SK-N-SH (cell line): ENCODE measurements at regions not wholly inside any gene's neighbourhood (a gene's known extent, or its start where the extent isn't known, plus 50 kb on each side); places are given as distances from the start of the nearest gene placed in this dataset.

Experiments
- CTCF ChIA-PET: fragments of 300-600, 350-600 bp; formaldehyde crosslinking; extraction: SDS; loops from one replicate; lab custom pipeline; 2021; lab: Yijun Ruan, JAX
- POLR2A ChIA-PET: fragments of 350-600 bp; sonication (Branson Sonifier 250); formaldehyde crosslinking; extraction: SDS; loops from one replicate; lab custom pipeline; 2020; ENCODE audit warnings: antibody characterized with exemption, inconsistent platforms; lab: Yijun Ruan, JAX
- DNase-seq: peaks from one replicate; pipeline ENCODE4 v3.0.0; 2012
- H2AFZ ChIP-seq: fragments of 200-600 bp; sonication (generic); 2 replicates; pipeline ENCODE4 v1.8.1; 2016; ENCODE audit warnings: antibody characterized with exemption, mild to moderate bottlenecking, low read depth
- H3F3A ChIP-seq: fragments of 200-600 bp; sonication (generic); replicated peaks from 2 replicates; pipeline ENCODE3; 2016; ENCODE audit warnings: antibody characterized with exemption, mild to moderate bottlenecking; ENCODE audit not compliant: insufficient read depth
- H3K27ac ChIP-seq, 2 experiments: fragments of 200-500 bp in 1 of 2; fragments of 200-600 bp in 1 of 2; sonication (Bioruptor generic) in 1 of 2; sonication (generic), shearing (Covaris generic) in 1 of 2; 2 replicates each; pipeline versions ENCODE4 v1.5.1 to v1.6.1; 2014 to 2016; ENCODE audit warnings: low read depth in 2 of 2, inconsistent platforms in 1 of 2, low read length in 1 of 2, mild to moderate bottlenecking in 1 of 2, mixed read lengths in 1 of 2
- H3K27me3 ChIP-seq: fragments of 200-600 bp; sonication (generic), shearing (Covaris generic); 2 replicates; pipeline ENCODE4 v1.6.1; 2016; ENCODE audit warnings: mixed run types; ENCODE audit not compliant: insufficient read depth
- H3K36me3 ChIP-seq, 2 experiments: fragments of 200-500 bp in 1 of 2; fragments of 200-600 bp in 1 of 2; sonication (Bioruptor generic) in 1 of 2; sonication (generic) in 1 of 2; replicated peaks in 1 of 2; 2 replicates each; pipeline versions ENCODE3 to v1.5.1; 2014 to 2016; ENCODE audit warnings: low read length in 1 of 2, mild to moderate bottlenecking in 1 of 2; ENCODE audit not compliant: insufficient read depth in 2 of 2, control insufficient read depth in 1 of 2
- H3K4me1 ChIP-seq, 2 experiments: fragments of 200-500 bp in 1 of 2; fragments of 200-600 bp in 1 of 2; sonication (Bioruptor generic) in 1 of 2; sonication (generic), shearing (Covaris generic) in 1 of 2; 2 replicates each; pipeline versions ENCODE4 v1.5.1 to v1.6.1; 2014 to 2016; ENCODE audit warnings: low read depth in 1 of 2, low read length in 1 of 2, mixed run types in 1 of 2; ENCODE audit not compliant: insufficient read depth in 2 of 2, control insufficient read depth in 1 of 2
- H3K4me2 ChIP-seq: fragments of 200-600 bp; sonication (generic), shearing (Covaris generic); 2 replicates; pipeline ENCODE4 v1.6.1; 2017; ENCODE audit warnings: mixed run types
- H3K4me3 ChIP-seq, 2 experiments: fragments of 200-500 bp in 1 of 2; fragments of 200-600 bp in 1 of 2; sonication (Bioruptor generic) in 1 of 2; sonication (generic), shearing (Covaris generic) in 1 of 2; 2 replicates each; pipeline versions ENCODE4 v1.5.1 to v1.8.1; 2014 to 2016; ENCODE audit warnings: low read depth in 2 of 2, inconsistent platforms in 1 of 2, low read length in 1 of 2, mild to moderate bottlenecking in 1 of 2, mixed read lengths in 1 of 2, moderate library complexity in 1 of 2
- H3K79me2 ChIP-seq: fragments of 200-600 bp; sonication (generic); 2 replicates; pipeline ENCODE4 v1.8.1; 2017; ENCODE audit warnings: mild to moderate bottlenecking; ENCODE audit not compliant: insufficient read depth
- H3K9ac ChIP-seq: fragments of 200-600 bp; sonication (generic); 2 replicates; pipeline ENCODE4 v1.6.1; 2017; ENCODE audit warnings: mixed run types
- H3K9me2 ChIP-seq: fragments of 200-600 bp; sonication (generic); 2 replicates; pipeline ENCODE4 v1.6.1; 2017; ENCODE audit warnings: mixed run types
- H3K9me3 ChIP-seq: fragments of 200-600 bp; sonication (generic); 2 replicates; pipeline ENCODE4 v1.6.1; 2017; ENCODE audit warnings: mixed run types, mild to moderate bottlenecking, moderate library complexity
- H4K20me1 ChIP-seq: fragments of 200-600 bp; sonication (generic); 2 replicates; pipeline ENCODE4 v1.6.1; 2017; ENCODE audit warnings: mild to moderate bottlenecking, mixed run types; ENCODE audit not compliant: insufficient read depth
- CHD2 ChIP-seq: fragments of 150-350 bp; IDR thresholded peaks from 2 replicates; pipeline ENCODE4 v1.6.1; 2018; ENCODE audit warnings: low read length; ENCODE audit not compliant: partially characterized antibody
- ELF1 ChIP-seq: IDR thresholded peaks from 2 replicates; pipeline ENCODE4 v1.4.0; 2012
- EP300 ChIP-seq, 2 experiments: IDR thresholded peaks; 2 replicates each; pipeline versions ENCODE4 v1.4.0 to v1.6.1; 2012; ENCODE audit warnings: borderline replicate concordance in 1 of 2, low read depth in 1 of 2, low read length in 1 of 2
- FOXM1 ChIP-seq: IDR thresholded peaks from 2 replicates; pipeline ENCODE4 v1.4.0; 2012; ENCODE audit warnings: low read depth, mild to moderate bottlenecking
- JUND ChIP-seq: IDR thresholded peaks from 2 replicates; pipeline ENCODE4 v1.4.0; 2012
- MEF2A ChIP-seq: IDR thresholded peaks from 2 replicates; pipeline ENCODE4 v1.4.0; 2012; ENCODE audit warnings: low read depth, borderline replicate concordance
- NRF1 ChIP-seq: IDR thresholded peaks from 2 replicates; pipeline ENCODE4 v1.6.1; 2012; ENCODE audit warnings: low read depth, mild to moderate bottlenecking, low read length
- POLR2AphosphoS5 ChIP-seq: IDR thresholded peaks from 2 replicates; pipeline ENCODE4 v1.6.1; 2012; ENCODE audit warnings: low read depth, low read length
- RCOR1 ChIP-seq: fragments of 150-350 bp; IDR thresholded peaks from 2 replicates; pipeline ENCODE4 v1.6.1; 2017; ENCODE audit warnings: antibody characterized with exemption, low read length
- RFX5 ChIP-seq: IDR thresholded peaks from 2 replicates; pipeline ENCODE4 v1.6.1; 2012; ENCODE audit warnings: mild to moderate bottlenecking, improper control_type of control experiment, low read length
- TEAD4 ChIP-seq: IDR thresholded peaks from 2 replicates; pipeline ENCODE4 v1.4.0; 2012; ENCODE audit warnings: mild to moderate bottlenecking, borderline replicate concordance; ENCODE audit not compliant: insufficient read depth
- YY1 ChIP-seq: IDR thresholded peaks from 2 replicates; pipeline ENCODE4 v1.4.0; 2012; ENCODE audit warnings: low read depth, mild to moderate bottlenecking
- WGBS: methylation state at CpG from one replicate; pipeline ENCODE4 v1.1.6; 2017; ENCODE audit warnings: low lambda C conversion rate; 5-methylcytosine and 5-hydroxymethylcytosine counted together
- TF ChIP-seq, protein P1 (sequence below): fragments of 150-350 bp; IDR thresholded peaks from 2 replicates; pipeline ENCODE4 v1.6.1; 2017; ENCODE audit warnings: antibody characterized with exemption, low read length, low read depth, borderline replicate concordance
- TF ChIP-seq, protein P2 (sequence below): IDR thresholded peaks from 2 replicates; pipeline ENCODE4 v1.4.0; 2012; ENCODE audit warnings: low read depth, borderline replicate concordance
- TF ChIP-seq, protein P3 (sequence below): fragments of 200-600 bp; sonication (generic); IDR thresholded peaks from 2 replicates; pipeline ENCODE4 v1.6.1; 2017; ENCODE audit warnings: antibody characterized with exemption, mild to moderate bottlenecking, moderate library complexity
- TF ChIP-seq, protein P4 (sequence below): fragments of 150-350 bp; IDR thresholded peaks from 2 replicates; pipeline ENCODE4 v1.6.1; 2016; ENCODE audit warnings: mild to moderate bottlenecking, low read depth, low read length
- TF ChIP-seq, protein P5 (sequence below): IDR thresholded peaks from 2 replicates; pipeline ENCODE4 v1.4.0; 2012; ENCODE audit warnings: low read depth, borderline replicate concordance

DNA sequence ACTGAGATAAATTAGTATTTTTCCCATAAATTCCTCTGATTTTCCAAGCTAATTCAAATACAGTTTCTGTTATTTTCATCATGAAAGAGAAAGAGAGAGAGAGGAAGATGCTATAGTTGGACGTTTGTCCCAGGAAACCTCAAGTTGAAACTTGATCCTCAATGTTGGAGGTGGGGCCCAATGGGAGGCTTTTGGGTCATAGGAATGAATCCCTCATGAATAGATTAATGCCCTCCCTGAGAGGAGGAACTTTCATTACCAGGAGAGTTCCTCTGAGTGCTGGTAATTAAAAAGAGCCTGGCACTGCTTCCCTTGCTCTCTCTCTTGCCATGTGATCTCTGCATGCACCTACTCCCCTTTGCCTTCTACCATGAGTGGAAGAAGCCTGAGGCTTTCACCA, 189.9 kb upstream of the SMC2 start:
- WGBS: 4% methylated on average over 1 of the region's 1 CpG
- no peak for DNase-seq
- Histone ChIP-seq H3K9me2 (no peaks in the 10 kb centered on the region), H3K27me3 (no peaks in the 10 kb centered on the region), H3K4me1 (no peaks in the 10 kb centered on the region), H3F3A (no peaks in the 10 kb centered on the region), H3K36me3 (no peaks in the 10 kb centered on the region), H2AFZ (no peak overlapping the region), H3K27ac (no peak overlapping the region), H3K79me2 (no peaks in the 10 kb centered on the region), H3K9ac (no peak overlapping the region), H3K9me3 (no peaks in the 10 kb centered on the region), H3K4me3 (no peak overlapping the region), H4K20me1 (no peaks in the 10 kb centered on the region), H3K4me2 (no peak overlapping the region)
- TF ChIP-seq RFX5 (no peak), ELF1 (no peak), EP300 (IDR thresholded peaks at IDR 0.05; ENCODE audit: borderline replicate concordance in 1 of 2, low read depth in 1 of 2, low read length in 1 of 2) (no peak), NRF1 (no peak), CHD2 (no peak)
- TF ChIP-seq, protein P1, sequence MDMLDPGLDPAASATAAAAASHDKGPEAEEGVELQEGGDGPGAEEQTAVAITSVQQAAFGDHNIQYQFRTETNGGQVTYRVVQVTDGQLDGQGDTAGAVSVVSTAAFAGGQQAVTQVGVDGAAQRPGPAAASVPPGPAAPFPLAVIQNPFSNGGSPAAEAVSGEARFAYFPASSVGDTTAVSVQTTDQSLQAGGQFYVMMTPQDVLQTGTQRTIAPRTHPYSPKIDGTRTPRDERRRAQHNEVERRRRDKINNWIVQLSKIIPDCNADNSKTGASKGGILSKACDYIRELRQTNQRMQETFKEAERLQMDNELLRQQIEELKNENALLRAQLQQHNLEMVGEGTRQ: no peak
- TF ChIP-seq, protein P2, sequence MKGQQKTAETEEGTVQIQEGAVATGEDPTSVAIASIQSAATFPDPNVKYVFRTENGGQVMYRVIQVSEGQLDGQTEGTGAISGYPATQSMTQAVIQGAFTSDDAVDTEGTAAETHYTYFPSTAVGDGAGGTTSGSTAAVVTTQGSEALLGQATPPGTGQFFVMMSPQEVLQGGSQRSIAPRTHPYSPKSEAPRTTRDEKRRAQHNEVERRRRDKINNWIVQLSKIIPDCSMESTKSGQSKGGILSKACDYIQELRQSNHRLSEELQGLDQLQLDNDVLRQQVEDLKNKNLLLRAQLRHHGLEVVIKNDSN: no peak
- ChIA-PET CTCF (no interaction called here), POLR2A (no interaction called here)

DNA sequence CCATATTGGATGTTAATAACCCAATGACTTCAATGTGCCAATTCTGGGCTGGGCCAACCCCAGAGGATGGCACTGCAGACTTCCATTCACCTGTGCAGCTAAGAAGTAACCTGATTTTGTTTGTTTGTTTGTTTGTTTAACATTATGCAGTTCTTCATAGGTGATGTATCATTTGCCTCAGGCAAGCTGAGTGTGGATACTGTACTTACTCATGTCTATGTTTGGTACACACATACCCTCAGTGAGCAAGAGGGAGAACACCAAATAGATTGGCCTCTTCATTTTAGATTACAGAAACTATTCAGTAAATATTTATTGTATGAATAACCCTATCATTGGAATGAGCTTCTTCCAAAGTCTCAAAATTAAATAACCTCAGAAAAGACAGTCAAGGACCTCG, 180.2 kb upstream of the SMC2 start:
- H3F3A ChIP-seq: no peaks in the 10 kb centered on the region
- H3K4me1 ChIP-seq: no peaks in the 10 kb centered on the region
- H3K9me3 ChIP-seq: no peaks in the 10 kb centered on the region
- 3% methylated on average over 1 of the region's 1 CpG for WGBS
- no peak for TF ChIP-seq JUND
- no peak for TF ChIP-seq NRF1
- no peak for TF ChIP-seq POLR2AphosphoS5
- no peak for TF ChIP-seq FOXM1
- no peak for TF ChIP-seq RFX5
- TF ChIP-seq YY1: no peak
- TF ChIP-seq ELF1: no peak
- TF ChIP-seq EP300 (IDR thresholded peaks at IDR 0.05; ENCODE audit: borderline replicate concordance in 1 of 2, low read depth in 1 of 2, low read length in 1 of 2): no peak
- no peak for TF ChIP-seq RCOR1
- TF ChIP-seq CHD2: no peak
- TF ChIP-seq, protein P3, sequence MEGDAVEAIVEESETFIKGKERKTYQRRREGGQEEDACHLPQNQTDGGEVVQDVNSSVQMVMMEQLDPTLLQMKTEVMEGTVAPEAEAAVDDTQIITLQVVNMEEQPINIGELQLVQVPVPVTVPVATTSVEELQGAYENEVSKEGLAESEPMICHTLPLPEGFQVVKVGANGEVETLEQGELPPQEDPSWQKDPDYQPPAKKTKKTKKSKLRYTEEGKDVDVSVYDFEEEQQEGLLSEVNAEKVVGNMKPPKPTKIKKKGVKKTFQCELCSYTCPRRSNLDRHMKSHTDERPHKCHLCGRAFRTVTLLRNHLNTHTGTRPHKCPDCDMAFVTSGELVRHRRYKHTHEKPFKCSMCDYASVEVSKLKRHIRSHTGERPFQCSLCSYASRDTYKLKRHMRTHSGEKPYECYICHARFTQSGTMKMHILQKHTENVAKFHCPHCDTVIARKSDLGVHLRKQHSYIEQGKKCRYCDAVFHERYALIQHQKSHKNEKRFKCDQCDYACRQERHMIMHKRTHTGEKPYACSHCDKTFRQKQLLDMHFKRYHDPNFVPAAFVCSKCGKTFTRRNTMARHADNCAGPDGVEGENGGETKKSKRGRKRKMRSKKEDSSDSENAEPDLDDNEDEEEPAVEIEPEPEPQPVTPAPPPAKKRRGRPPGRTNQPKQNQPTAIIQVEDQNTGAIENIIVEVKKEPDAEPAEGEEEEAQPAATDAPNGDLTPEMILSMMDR: no peak
- TF ChIP-seq TEAD4: no peak
- no peak for TF ChIP-seq MEF2A
- TF ChIP-seq, protein P4, sequence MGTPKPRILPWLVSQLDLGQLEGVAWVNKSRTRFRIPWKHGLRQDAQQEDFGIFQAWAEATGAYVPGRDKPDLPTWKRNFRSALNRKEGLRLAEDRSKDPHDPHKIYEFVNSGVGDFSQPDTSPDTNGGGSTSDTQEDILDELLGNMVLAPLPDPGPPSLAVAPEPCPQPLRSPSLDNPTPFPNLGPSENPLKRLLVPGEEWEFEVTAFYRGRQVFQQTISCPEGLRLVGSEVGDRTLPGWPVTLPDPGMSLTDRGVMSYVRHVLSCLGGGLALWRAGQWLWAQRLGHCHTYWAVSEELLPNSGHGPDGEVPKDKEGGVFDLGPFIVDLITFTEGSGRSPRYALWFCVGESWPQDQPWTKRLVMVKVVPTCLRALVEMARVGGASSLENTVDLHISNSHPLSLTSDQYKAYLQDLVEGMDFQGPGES: no peak
- TF ChIP-seq, protein P5, sequence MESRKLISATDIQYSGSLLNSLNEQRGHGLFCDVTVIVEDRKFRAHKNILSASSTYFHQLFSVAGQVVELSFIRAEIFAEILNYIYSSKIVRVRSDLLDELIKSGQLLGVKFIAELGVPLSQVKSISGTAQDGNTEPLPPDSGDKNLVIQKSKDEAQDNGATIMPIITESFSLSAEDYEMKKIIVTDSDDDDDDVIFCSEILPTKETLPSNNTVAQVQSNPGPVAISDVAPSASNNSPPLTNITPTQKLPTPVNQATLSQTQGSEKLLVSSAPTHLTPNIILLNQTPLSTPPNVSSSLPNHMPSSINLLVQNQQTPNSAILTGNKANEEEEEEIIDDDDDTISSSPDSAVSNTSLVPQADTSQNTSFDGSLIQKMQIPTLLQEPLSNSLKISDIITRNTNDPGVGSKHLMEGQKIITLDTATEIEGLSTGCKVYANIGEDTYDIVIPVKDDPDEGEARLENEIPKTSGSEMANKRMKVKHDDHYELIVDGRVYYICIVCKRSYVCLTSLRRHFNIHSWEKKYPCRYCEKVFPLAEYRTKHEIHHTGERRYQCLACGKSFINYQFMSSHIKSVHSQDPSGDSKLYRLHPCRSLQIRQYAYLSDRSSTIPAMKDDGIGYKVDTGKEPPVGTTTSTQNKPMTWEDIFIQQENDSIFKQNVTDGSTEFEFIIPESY: no peak
- H3K9me2 ChIP-seq: no peaks in the 10 kb centered on the region
- POLR2A ChIA-PET: no interaction called here
- H4K20me1 ChIP-seq: no peaks in the 10 kb centered on the region
- no peaks in the 10 kb centered on the region for H3K79me2 ChIP-seq
- no peak overlapping the region for H3K4me2 ChIP-seq
- H2AFZ ChIP-seq: no peak overlapping the region
- no peaks in the 10 kb centered on the region for H3K36me3 ChIP-seq
- H3K27ac ChIP-seq: no peak overlapping the region
- no peak overlapping the region for H3K9ac ChIP-seq
- no peak overlapping the region for H3K4me3 ChIP-seq
- no peaks in the 10 kb centered on the region for H3K27me3 ChIP-seq
- CTCF ChIA-PET: no interaction called here
- DNase-seq: no peak
